HepG2 (cell line): ENCODE measurements at regions not wholly inside any gene's neighbourhood (a gene's known extent, or its start where the extent isn't known, plus 50 kb on each side); places are given as distances from the start of the nearest gene placed in this dataset.

Experiments used
- ATAC-seq: fragments of 200-7000 bp; cut with Tn5 transposase; 3 replicates; pipeline ENCODE4 v1.9.1; 2020; ENCODE audit warnings: mild to moderate bottlenecking, moderate library complexity
- BruUV-seq: library from RNA; stranded (reverse); fragments of 400-500 nt; replicated peaks from 2 replicates; lab custom pipeline; 2021; lab: Mats Ljungman, UMichigan
- CTCF ChIA-PET: fragments of 300-600 bp; formaldehyde crosslinking; extraction: SDS; loops from one replicate; lab custom pipeline; 2021; ENCODE audit warnings: low total read pairs, inconsistent platforms, low intra/inter-chr PET ratio; lab: Yijun Ruan, JAX
- POLR2A ChIA-PET: fragments of 350-600 bp; sonication (Branson Sonifier 250); formaldehyde crosslinking; loops from one replicate; lab custom pipeline; 2020; ENCODE audit warnings: antibody characterized with exemption, inconsistent platforms; lab: Yijun Ruan, JAX
- DNase-seq: peaks from one replicate; pipeline ENCODE4 v3.0.0-alpha.2; 2015; ENCODE audit warnings: low spot score
- FAIRE-seq: peaks from 3 replicates; lab custom pipeline; 2011; peaks lifted over from hg19 to GRCh38; lab: Jason Lieb, UNC
- H2AFZ ChIP-seq: one replicate; pipeline ENCODE4 v1.6.1; 2011; ENCODE audit warnings: low read length, inconsistent platforms
- H3K27ac ChIP-seq: fragments of 300-600 bp; 3 replicates; pipeline ENCODE4 v1.8.0; 2011; ENCODE audit warnings: mixed run types, mild to moderate bottlenecking, mixed read lengths, low read length, inconsistent platforms; ENCODE audit not compliant: insufficient read depth; ENCODE audit errors: extremely low read length
- H3K27me3 ChIP-seq, 2 experiments: fragments of 200-600 bp in 1 of 2; 2 replicates in 1 of 2; 3 replicates in 1 of 2; pipeline versions ENCODE4 v1.6.0 to v1.8.0; 2011; ENCODE audit warnings: low read length in 2 of 2, mild to moderate bottlenecking in 2 of 2, moderate library complexity in 2 of 2, inconsistent platforms in 1 of 2; ENCODE audit not compliant: insufficient read depth in 2 of 2, control insufficient read depth in 1 of 2
- H3K36me3 ChIP-seq, 2 experiments: fragments of 200-600 bp in 1 of 2; replicated peaks in 1 of 2; 2 replicates in 1 of 2; 3 replicates in 1 of 2; pipeline versions ENCODE4 v1.5.1 to v1.8.0; 2011; ENCODE audit warnings: low read length in 2 of 2, inconsistent platforms in 1 of 2; ENCODE audit not compliant: insufficient read depth in 2 of 2, control insufficient read depth in 1 of 2
- H3K4me1 ChIP-seq: 2 replicates; pipeline ENCODE4 v1.5.1; 2012; ENCODE audit warnings: low read length, inconsistent platforms; ENCODE audit not compliant: insufficient read depth
- H3K4me2 ChIP-seq: 2 replicates; pipeline ENCODE4 v1.6.0; 2011; ENCODE audit warnings: low read depth, low read length, inconsistent platforms
- H3K4me3 ChIP-seq, 3 experiments: fragments of 200-600 bp in 1 of 3; sonication (generic), shearing (Covaris generic) in 1 of 3; replicated peaks in 1 of 3; 2 replicates each; pipeline ENCODE4 v1.5.1; 2011 to 2016; ENCODE audit warnings: low read length in 3 of 3, inconsistent platforms in 2 of 3, low read depth in 2 of 3, mild to moderate bottlenecking in 2 of 3, control low read depth in 1 of 3, mixed read lengths in 1 of 3; ENCODE audit not compliant: insufficient read depth in 1 of 3
- H3K79me2 ChIP-seq: one replicate; pipeline ENCODE4 v1.6.1; 2011; ENCODE audit warnings: low read length, inconsistent platforms; ENCODE audit not compliant: insufficient read depth
- H3K9ac ChIP-seq: 2 replicates; pipeline ENCODE4 v1.6.0; 2011; ENCODE audit warnings: mild to moderate bottlenecking, low read depth, low read length, inconsistent platforms; ENCODE audit not compliant: insufficient read depth
- H3K9me3 ChIP-seq: 2 replicates; pipeline ENCODE4 v1.5.1; 2012; ENCODE audit warnings: mild to moderate bottlenecking, low read length
- H4K20me1 ChIP-seq: 2 replicates; pipeline ENCODE4 v1.6.0; 2011; ENCODE audit warnings: inconsistent platforms, mild to moderate bottlenecking, low read length, moderate library complexity; ENCODE audit not compliant: insufficient read depth
- FOSL2 ChIP-seq: sonication (generic); formaldehyde crosslinking; IDR thresholded peaks from 2 replicates; pipeline ENCODE4 v1.4.0; 2020; ENCODE audit warnings: missing genetic modification reagents
- HNRNPL ChIP-seq: fragments of 200-400 bp; formaldehyde crosslinking; IDR thresholded peaks from 2 replicates; pipeline ENCODE4 v1.6.1; 2017; ENCODE audit warnings: mild to moderate bottlenecking, low read depth, low read length
- PHF5A ChIP-seq: IDR thresholded peaks from one replicate; pipeline ENCODE4 v1.6.1; 2018; ENCODE audit warnings: low read depth, missing genetic modification reagents; ENCODE audit not compliant: unreplicated experiment
- TBP ChIP-seq: sonication (generic); formaldehyde crosslinking; IDR thresholded peaks from 2 replicates; pipeline ENCODE4 v1.5.0; 2020; ENCODE audit warnings: missing genetic modification reagents
- ZNF460 ChIP-seq: sonication (generic); formaldehyde crosslinking; IDR thresholded peaks from 2 replicates; pipeline ENCODE4 v1.5.1; 2020; ENCODE audit warnings: missing genetic modification reagents, mild to moderate bottlenecking, borderline replicate concordance
- ZNF768 ChIP-seq: sonication (generic); formaldehyde crosslinking; IDR thresholded peaks from 2 replicates; pipeline ENCODE4 v1.4.0; 2020; ENCODE audit warnings: missing genetic modification reagents
- WGBS: methylation state at CpG from one replicate; pipeline ENCODE4 v1.1.6; 2017; ENCODE audit warnings: low lambda C conversion rate; 5-methylcytosine and 5-hydroxymethylcytosine counted together
- in situ Hi-C: cut with HindIII; loops from 2 replicates; pipeline ENCODE4 v1.10.0; 2017; ENCODE audit warnings: low pct_unique_long_range_greater_than_20kb; ENCODE audit not compliant: extremely low pct_ligation_motif_present
- intact Hi-C: fragments of 100-400 bp; cut with micrococcal nuclease; formaldehyde crosslinking; loops from one replicate; pipeline ENCODE4 v1.10.0; 2022; ENCODE audit not compliant: unreplicated experiment

DNA sequence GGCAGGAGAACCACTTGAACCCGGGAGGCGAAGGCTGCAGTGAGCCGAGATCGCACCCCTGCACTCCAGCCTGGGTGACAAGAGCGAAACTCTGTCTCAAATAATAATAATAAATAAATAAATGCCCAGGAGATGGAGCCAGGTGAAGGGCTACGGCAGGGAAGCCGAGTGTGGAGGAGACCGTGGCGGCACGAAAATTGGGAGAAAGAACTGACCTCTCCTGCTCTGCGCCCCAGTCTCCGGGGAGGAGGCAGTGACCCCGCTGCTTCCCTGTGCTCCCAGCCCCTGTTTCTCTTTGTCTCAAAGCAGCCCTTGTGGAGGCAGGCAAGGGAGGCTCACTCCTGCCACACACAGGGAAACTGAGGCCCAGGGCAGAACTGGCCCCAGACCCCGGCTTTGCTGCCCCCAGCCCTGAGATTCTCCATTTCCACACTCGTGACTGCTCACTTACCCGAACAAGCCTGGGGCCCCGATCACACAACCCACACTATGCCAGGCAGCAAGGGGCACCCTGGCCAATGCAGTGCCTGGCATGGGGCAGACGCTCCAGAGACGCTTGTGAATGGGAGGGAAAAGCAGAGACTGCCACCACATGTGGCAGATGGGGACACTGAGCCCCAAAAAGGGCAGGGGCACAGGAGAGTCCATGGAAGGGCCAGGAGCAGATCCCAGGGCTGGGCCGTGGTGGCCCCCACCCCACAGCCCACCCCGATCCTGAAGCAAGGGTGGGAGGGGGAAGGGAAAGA lies 80.4 kb upstream of the PRR5 start:
- no peak overlapping the region for H2AFZ ChIP-seq
- no peak overlapping the region for H3K27ac ChIP-seq
- no peaks in the 10 kb centered on the region for H3K9me3 ChIP-seq
- no peak overlapping the region for H3K4me2 ChIP-seq
- no TSS peak for BruUV-seq
- H3K4me1 ChIP-seq, result no peaks in the 10 kb centered on the region
- POLR2A ChIA-PET, result no interaction called here
- peaks cover 5 to 16% of the 10 kb centered on the region in 2 experiments for H3K27me3 ChIP-seq
- DNase-seq (no peak), ATAC-seq (no peak), FAIRE-seq (no peak)
- TF ChIP-seq HNRNPL, result peak; percentile 62; the same call in 1 of the 2 replicates
- no peak for TF ChIP-seq TBP (CRISPR knock-in tag)
- no peak for TF ChIP-seq ZNF460
- no peak for TF ChIP-seq FOSL2
- in situ Hi-C loops (loop anchor here (10.0 kb wide), 1 partner anchor 267 kb away; no protein-coding TSS in a partner anchor), intact Hi-C loops (no loop called here)
- H3K4me3 ChIP-seq, result no peak overlapping the region
- CTCF ChIA-PET, result no interaction called here
- no peaks in the 10 kb centered on the region for H4K20me1 ChIP-seq
- H3K79me2 ChIP-seq, result no peaks in the 10 kb centered on the region
- 40% methylated on average over 14 of the region's 21 CpGs for WGBS
- no peak overlapping the region for H3K9ac ChIP-seq
- H3K36me3 ChIP-seq, result no peaks in the 10 kb centered on the region

DNA sequence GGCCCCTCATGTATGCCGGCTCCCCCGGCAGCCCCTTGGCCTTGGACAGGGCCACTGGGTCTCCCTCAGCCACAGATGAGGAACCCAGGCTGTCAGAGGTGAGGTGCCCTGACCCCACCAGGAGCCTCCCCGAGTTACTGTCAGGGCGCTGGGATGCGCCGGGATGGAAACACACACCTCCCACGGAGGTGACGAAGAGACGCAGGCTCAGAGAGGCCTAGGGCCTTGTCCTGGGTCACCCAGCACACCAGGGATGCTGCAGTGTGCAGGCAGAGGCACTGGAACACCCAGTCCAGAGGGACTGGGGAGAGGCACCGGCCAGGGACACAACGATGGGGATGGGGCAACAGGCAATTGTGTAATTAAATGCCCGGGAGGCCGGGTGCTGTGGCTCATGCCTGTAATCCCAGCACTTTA lies 81.2 kb upstream of the PRR5 start:
- in situ Hi-C loops, result loop anchor here (10.0 kb wide), 1 partner anchor 266 kb away; no protein-coding TSS in a partner anchor
- WGBS, result 14% methylated on average over 9 of the region's 13 CpGs

More for the DNA sequence above, 81.2 kb upstream of the PRR5 start:
- H3K36me3 ChIP-seq, result no peaks in the 10 kb centered on the region
- H3K27ac ChIP-seq, result no peak overlapping the region
- H3K27me3 ChIP-seq, result peaks cover 5 to 14% of the 10 kb centered on the region in 2 experiments
- FAIRE-seq (no peak), DNase-seq (no peak)
- H3K4me1 ChIP-seq, result no peaks in the 10 kb centered on the region
- no peak for TF ChIP-seq PHF5A
- TF ChIP-seq ZNF768, result peak; percentile 94
- TF ChIP-seq, all 625 proteins: peak for 1
- intact Hi-C loops, result no loop called here
- CTCF ChIA-PET, result no interaction called here
- Histone ChIP-seq H3K4me2 (no peak overlapping the region), H3K79me2 (no peaks in the 10 kb centered on the region), H3K9ac (no peak overlapping the region), H2AFZ (no peak overlapping the region), H4K20me1 (no peaks in the 10 kb centered on the region), H3K4me3 (no peak overlapping the region), H3K9me3 (no peaks in the 10 kb centered on the region)
- POLR2A ChIA-PET, result no interaction called here
- no TSS peak for BruUV-seq
- 0 out of 3 replicates have a peak, but pooled peaks have one; percentile 6 for ATAC-seq
